ENCODE measurements at regions not wholly inside any gene's neighbourhood (a gene's known extent, or its start where the extent isn't known, plus 50 kb on each side); places are given as distances from the start of the nearest gene placed in this dataset.
A peak's percentile ranks its signal among the peaks of the same experiment; 100 is the strongest.

DNA sequence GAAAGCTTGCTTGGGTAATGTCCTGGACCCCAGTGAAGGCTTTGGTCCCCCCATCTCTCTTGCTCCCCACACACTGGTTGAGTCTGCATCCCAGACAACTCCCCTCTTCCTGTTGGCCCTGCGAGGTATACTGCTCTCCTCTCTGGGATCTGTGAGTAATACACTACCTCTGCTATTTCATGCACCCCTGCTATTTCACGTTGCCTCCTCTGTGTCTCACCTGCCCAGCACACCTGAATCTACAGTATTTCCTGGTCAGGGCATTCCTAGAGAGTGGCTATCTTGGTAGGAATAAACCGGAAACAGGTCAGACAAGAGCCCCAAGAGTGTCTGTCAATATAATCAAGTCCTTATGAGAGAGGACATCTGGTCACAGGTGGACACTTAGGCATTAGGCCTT, 114.3 kb upstream of the ODAD2 start:
- H3K4me3 ChIP-seq (ENCODE audit: low read length in 2 of 2) = no peak overlapping the region
- H3K4me1 ChIP-seq (ENCODE audit: control insufficient read depth in 1 of 2, insufficient read depth in 2 of 2, low read length in 2 of 2) = no peaks in the 10 kb centered on the region
- DNase-seq (no peak), ATAC-seq (ENCODE audit: low FRiP score) (no peak)
- 95 to 97% methylated on average over 3 of the region's 3 CpGs for WGBS, 2 donors
- intact Hi-C loops (cut with DNase I) = no loop called here
- no peak overlapping the region for H3K27ac ChIP-seq (ENCODE audit: low read depth in 1 of 2, low read length in 2 of 2)
- H3K9me3 ChIP-seq (ENCODE audit: control insufficient read depth, low read length) = no peaks in the 10 kb centered on the region
- H3K27me3 ChIP-seq (ENCODE audit: control insufficient read depth in 1 of 2, insufficient read depth in 2 of 2, low read length in 1 of 2) = no peaks in the 10 kb centered on the region
- peaks cover 0 to 2% of the 10 kb centered on the region in 2 donors for H3K36me3 ChIP-seq (ENCODE audit: control insufficient read depth in 1 of 2, insufficient read depth in 2 of 2, low read length in 1 of 2)

DNA sequence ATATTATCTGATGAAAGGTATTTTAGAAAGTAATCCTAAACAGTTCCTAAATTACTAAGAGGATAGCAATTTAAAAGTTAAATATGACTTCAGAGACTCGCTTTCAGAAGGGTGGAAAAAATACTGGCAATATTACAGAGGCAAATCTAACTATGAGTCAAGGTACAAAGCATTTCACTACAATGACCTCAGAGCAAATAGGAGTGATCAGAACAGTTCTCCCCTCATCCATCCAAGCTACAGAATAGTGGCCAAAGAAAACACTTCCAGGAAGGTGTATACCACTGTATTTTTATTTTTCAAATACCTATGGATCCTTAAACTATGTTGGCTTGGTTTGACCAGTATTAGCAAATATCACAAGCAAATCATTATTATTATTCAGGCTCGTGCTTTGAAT, 112.8 kb upstream of the ODAD2 start:
- 42 to 47% methylated on average over 2 of the region's 2 CpGs for WGBS, 2 donors
- Histone ChIP-seq H3K27me3 (ENCODE audit: control insufficient read depth in 1 of 2, insufficient read depth in 2 of 2, low read length in 1 of 2) (no peaks in the 10 kb centered on the region), H3K4me1 (ENCODE audit: control insufficient read depth in 1 of 2, insufficient read depth in 2 of 2, low read length in 2 of 2) (no peaks in the 10 kb centered on the region), H3K27ac (ENCODE audit: low read depth in 1 of 2, low read length in 2 of 2) (peak overlapping the region in 1 of 2 donors; percentile 24), H3K9me3 (ENCODE audit: control insufficient read depth, low read length) (no peaks in the 10 kb centered on the region), H3K4me3 (ENCODE audit: low read length in 2 of 2) (no peak overlapping the region), H3K36me3 (ENCODE audit: control insufficient read depth in 1 of 2, insufficient read depth in 2 of 2, low read length in 1 of 2) (peaks cover 0 to 2% of the 10 kb centered on the region in 2 donors)
- DNase-seq = no peak
- ATAC-seq (ENCODE audit: low FRiP score) = no peak
- intact Hi-C loops (cut with DNase I) = no loop called here

DNA sequence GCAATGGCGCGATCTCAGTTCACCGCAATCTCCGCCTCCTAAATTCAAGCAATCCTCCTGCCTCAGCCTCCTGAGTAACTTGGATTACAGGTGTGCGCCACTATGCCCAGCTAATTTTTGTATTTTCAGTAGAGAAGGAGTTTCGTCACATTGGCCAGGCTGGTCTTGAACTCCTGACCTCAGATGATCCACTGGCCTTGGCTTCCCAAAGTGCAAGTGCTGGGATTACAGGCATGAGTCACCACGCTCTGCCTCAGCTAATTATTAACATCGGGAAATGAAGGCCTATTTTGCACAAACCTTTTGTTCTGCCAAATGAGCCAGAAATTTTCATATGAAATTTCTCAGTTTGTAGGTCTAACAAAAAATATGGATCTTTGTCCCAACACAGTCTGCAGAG, 106.7 kb upstream of the ODAD2 start:
- no peak overlapping the region for H3K27ac ChIP-seq (ENCODE audit: low read depth in 1 of 2, low read length in 2 of 2)
- H3K4me1 ChIP-seq (ENCODE audit: control insufficient read depth in 1 of 2, insufficient read depth in 2 of 2, low read length in 2 of 2) = no peaks in the 10 kb centered on the region
- peaks cover 0 to 4% of the 10 kb centered on the region in 2 donors for H3K36me3 ChIP-seq (ENCODE audit: control insufficient read depth in 1 of 2, insufficient read depth in 2 of 2, low read length in 1 of 2)
- DNase-seq (no peak), ATAC-seq (ENCODE audit: low FRiP score) (no peak)
- intact Hi-C loops (cut with DNase I) = no loop called here
- no peak overlapping the region for H3K4me3 ChIP-seq (ENCODE audit: low read length in 2 of 2)
- WGBS, 2 donors = 86 to 87% methylated on average over 8 of the region's 8 CpGs
- peaks cover 1% of the 10 kb centered on the region for H3K9me3 ChIP-seq (ENCODE audit: control insufficient read depth, low read length)
- H3K27me3 ChIP-seq (ENCODE audit: control insufficient read depth in 1 of 2, insufficient read depth in 2 of 2, low read length in 1 of 2) = no peaks in the 10 kb centered on the region

DNA sequence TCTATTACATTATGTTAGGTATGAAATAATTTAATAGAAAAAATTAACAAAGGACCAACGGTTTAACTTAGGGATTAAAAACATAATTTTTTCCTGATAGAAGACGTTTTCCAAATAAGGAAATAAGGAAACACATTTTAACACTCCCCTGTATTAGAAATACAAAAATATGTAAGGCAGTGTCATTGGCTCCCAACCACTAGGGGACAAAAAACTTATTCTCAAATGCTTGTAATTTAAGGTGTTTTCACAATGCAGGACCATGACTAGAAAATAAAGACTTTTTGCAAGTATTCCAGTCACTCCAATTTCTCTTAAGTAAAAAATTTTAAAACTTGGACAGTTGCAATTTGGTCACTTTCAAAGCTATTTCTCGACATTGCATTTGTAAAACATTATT, 98.8 kb upstream of the ODAD2 start:
- intact Hi-C loops (cut with DNase I) = no loop called here
- Histone ChIP-seq H3K4me3 (ENCODE audit: low read length in 2 of 2) (no peak overlapping the region), H3K4me1 (ENCODE audit: control insufficient read depth in 1 of 2, insufficient read depth in 2 of 2, low read length in 2 of 2) (no peaks in the 10 kb centered on the region), H3K27me3 (ENCODE audit: control insufficient read depth in 1 of 2, insufficient read depth in 2 of 2, low read length in 1 of 2) (no peaks in the 10 kb centered on the region), H3K9me3 (ENCODE audit: control insufficient read depth, low read length) (no peaks in the 10 kb centered on the region), H3K27ac (ENCODE audit: low read depth in 1 of 2, low read length in 2 of 2) (no peak overlapping the region), H3K36me3 (ENCODE audit: control insufficient read depth in 1 of 2, insufficient read depth in 2 of 2, low read length in 1 of 2) (no peaks in the 10 kb centered on the region)
- DNase-seq (no peak), ATAC-seq (ENCODE audit: low FRiP score) (no peak)
- 86 to 90% methylated on average over 3 of the region's 3 CpGs for WGBS, 2 donors

DNA sequence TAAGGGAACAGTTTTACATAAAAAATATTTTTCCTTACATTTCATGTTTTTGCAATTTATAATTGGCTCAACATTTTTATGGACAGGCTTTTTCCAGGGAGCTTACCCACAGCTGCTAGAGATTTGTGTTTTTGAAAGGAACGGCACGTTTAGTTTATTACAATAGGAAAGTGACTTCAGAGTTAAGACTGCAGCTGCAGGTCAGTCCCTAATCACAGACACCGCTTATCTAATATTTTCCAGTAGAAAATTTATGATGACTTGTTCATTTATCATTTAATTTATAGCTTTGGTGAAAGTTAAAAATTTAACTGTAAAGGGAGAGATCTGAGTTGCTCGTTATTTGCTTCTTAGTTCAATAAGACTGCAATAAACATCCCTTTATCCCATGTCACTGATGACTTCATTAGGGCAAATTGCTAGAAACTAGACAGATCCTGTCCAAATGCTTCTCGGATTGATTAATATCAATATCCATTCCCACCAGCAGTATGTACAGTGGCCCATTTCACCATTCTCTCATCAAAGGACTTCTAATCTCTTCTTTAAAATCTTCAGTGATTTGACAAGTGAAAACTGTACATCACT, 97.0 kb upstream of the ODAD2 start:
- Histone ChIP-seq H3K4me1 (ENCODE audit: control insufficient read depth in 1 of 2, insufficient read depth in 2 of 2, low read length in 2 of 2) (no peaks in the 10 kb centered on the region), H3K36me3 (ENCODE audit: control insufficient read depth in 1 of 2, insufficient read depth in 2 of 2, low read length in 1 of 2) (no peaks in the 10 kb centered on the region), H3K27ac (ENCODE audit: low read depth in 1 of 2, low read length in 2 of 2) (no peak overlapping the region), H3K27me3 (ENCODE audit: control insufficient read depth in 1 of 2, insufficient read depth in 2 of 2, low read length in 1 of 2) (no peaks in the 10 kb centered on the region), H3K9me3 (ENCODE audit: control insufficient read depth, low read length) (no peaks in the 10 kb centered on the region), H3K4me3 (ENCODE audit: low read length in 2 of 2) (no peak overlapping the region)
- DNase-seq (no peak), ATAC-seq (ENCODE audit: low FRiP score) (no peak)
- 50 to 66% methylated on average over 5 of the region's 5 CpGs for WGBS, 2 donors
- intact Hi-C loops (cut with DNase I) = no loop called here

DNA sequence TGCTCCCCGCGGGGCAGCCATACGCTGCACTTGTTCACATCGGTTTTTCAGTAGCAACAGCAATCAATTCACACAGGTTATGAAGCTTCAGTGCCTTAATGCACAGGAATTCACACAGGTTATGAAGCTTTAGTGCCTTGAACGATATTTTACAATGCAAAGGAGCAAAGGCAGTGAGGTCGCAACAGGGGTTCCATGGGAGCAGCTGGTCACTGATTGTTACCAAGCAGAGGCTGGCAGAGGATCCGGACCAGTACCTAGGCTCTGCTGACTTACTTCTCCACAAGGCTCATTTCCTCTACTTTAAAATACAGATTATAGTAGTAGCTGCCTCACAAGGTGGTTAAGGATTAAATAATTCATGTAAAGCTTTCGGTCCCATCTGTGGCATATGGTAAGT, 95.2 kb upstream of the ODAD2 start:
- H3K36me3 ChIP-seq (ENCODE audit: control insufficient read depth in 1 of 2, insufficient read depth in 2 of 2, low read length in 1 of 2) = no peaks in the 10 kb centered on the region
- no peaks in the 10 kb centered on the region for H3K9me3 ChIP-seq (ENCODE audit: control insufficient read depth, low read length)
- no peaks in the 10 kb centered on the region for H3K4me1 ChIP-seq (ENCODE audit: control insufficient read depth in 1 of 2, insufficient read depth in 2 of 2, low read length in 2 of 2)
- DNase-seq (no peak), ATAC-seq (ENCODE audit: low FRiP score) (no peak)
- no peak overlapping the region for H3K4me3 ChIP-seq (ENCODE audit: low read length in 2 of 2)
- H3K27ac ChIP-seq (ENCODE audit: low read depth in 1 of 2, low read length in 2 of 2) = no peak overlapping the region
- 92 to 95% methylated on average over 8 of the region's 8 CpGs for WGBS, 2 donors
- H3K27me3 ChIP-seq (ENCODE audit: control insufficient read depth in 1 of 2, insufficient read depth in 2 of 2, low read length in 1 of 2) = no peaks in the 10 kb centered on the region
- intact Hi-C loops (cut with DNase I) = no loop called here

DNA sequence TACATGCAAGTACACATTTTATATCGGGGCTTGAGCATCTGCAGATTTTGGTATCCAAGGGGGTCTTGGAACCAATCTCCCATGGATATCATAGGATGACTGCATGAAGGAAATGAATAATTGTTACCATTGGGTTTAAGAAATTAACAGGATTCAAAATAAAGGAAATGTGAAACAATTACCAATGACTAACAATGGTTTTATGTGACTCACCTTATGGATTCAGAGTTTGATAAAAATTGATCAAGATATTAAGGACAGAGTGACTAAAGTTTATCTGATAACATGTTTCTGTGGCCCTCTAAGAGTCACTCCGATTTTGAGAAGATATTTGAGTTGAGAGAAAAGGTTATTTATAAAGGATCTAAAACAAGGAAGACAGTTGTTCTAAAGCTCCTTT, 93.0 kb upstream of the ODAD2 start:
- DNase-seq = no peak
- intact Hi-C loops (cut with DNase I) = no loop called here
- Histone ChIP-seq H3K36me3 (ENCODE audit: control insufficient read depth in 1 of 2, insufficient read depth in 2 of 2, low read length in 1 of 2) (peaks cover 0 to 6% of the 10 kb centered on the region in 2 donors), H3K9me3 (ENCODE audit: control insufficient read depth, low read length) (no peaks in the 10 kb centered on the region), H3K27me3 (ENCODE audit: control insufficient read depth in 1 of 2, insufficient read depth in 2 of 2, low read length in 1 of 2) (no peaks in the 10 kb centered on the region), H3K4me3 (ENCODE audit: low read length in 2 of 2) (no peak overlapping the region), H3K27ac (ENCODE audit: low read depth in 1 of 2, low read length in 2 of 2) (no peak overlapping the region), H3K4me1 (ENCODE audit: control insufficient read depth in 1 of 2, insufficient read depth in 2 of 2, low read length in 2 of 2) (no peaks in the 10 kb centered on the region)
- no peak for ATAC-seq (ENCODE audit: low FRiP score)
- WGBS, 2 donors = 93 to 96% methylated on average over 2 of the region's 2 CpGs

DNA sequence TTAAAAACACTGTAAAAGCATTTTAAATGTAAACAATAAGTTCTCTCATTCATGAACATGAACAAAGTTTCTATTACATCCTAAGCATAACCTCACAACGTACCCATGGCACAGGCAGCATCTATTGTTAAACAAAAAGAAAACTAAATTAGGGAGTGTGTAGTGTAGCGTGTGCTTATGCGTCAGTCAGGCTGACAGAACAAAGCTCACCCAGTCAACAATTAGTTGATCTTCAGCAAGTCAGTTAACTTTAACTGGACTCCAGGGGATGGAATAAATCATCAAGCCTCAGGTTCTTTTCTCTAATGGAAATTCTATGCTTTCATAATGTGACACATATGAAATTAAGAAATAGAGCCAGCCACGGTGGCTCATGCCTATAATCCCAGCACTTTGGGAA, 91.6 kb upstream of the ODAD2 start:
- H3K9me3 ChIP-seq (ENCODE audit: control insufficient read depth, low read length) = no peaks in the 10 kb centered on the region
- DNase-seq (no peak), ATAC-seq (ENCODE audit: low FRiP score) (no peak)
- intact Hi-C loops (cut with DNase I) = no loop called here
- H3K27me3 ChIP-seq (ENCODE audit: control insufficient read depth in 1 of 2, insufficient read depth in 2 of 2, low read length in 1 of 2) = no peaks in the 10 kb centered on the region
- no peak overlapping the region for H3K27ac ChIP-seq (ENCODE audit: low read depth in 1 of 2, low read length in 2 of 2)
- peaks cover 0 to 10% of the 10 kb centered on the region in 2 donors for H3K36me3 ChIP-seq (ENCODE audit: control insufficient read depth in 1 of 2, insufficient read depth in 2 of 2, low read length in 1 of 2)
- 94 to 98% methylated on average over 4 of the region's 4 CpGs for WGBS, 2 donors
- H3K4me1 ChIP-seq (ENCODE audit: control insufficient read depth in 1 of 2, insufficient read depth in 2 of 2, low read length in 2 of 2) = no peaks in the 10 kb centered on the region
- no peak overlapping the region for H3K4me3 ChIP-seq (ENCODE audit: low read length in 2 of 2)

DNA sequence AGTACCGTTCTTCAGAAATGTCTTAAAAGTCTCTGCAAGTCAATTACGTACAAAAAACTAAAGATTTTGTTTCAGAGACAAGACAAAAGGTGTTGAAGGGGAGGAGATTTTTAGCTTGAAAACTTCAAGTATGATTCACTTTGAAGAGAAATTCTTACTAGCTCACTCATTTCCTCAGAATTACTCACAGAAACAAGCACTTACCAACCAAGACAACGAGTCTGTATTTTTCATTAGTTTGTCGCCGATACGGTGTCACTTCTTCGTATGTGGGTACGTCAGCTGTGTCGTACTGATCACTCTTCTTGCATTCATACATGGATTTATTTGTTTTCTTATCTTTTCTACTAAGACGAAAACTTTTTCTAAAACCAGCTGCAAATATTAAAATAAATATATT, 90.6 kb upstream of the ODAD2 start:
- ATAC-seq (ENCODE audit: low FRiP score) (no peak), DNase-seq (no peak)
- Histone ChIP-seq H3K4me3 (ENCODE audit: low read length in 2 of 2) (no peak overlapping the region), H3K4me1 (ENCODE audit: control insufficient read depth in 1 of 2, insufficient read depth in 2 of 2, low read length in 2 of 2) (no peaks in the 10 kb centered on the region), H3K27ac (ENCODE audit: low read depth in 1 of 2, low read length in 2 of 2) (no peak overlapping the region), H3K36me3 (ENCODE audit: control insufficient read depth in 1 of 2, insufficient read depth in 2 of 2, low read length in 1 of 2) (peaks cover 0 to 10% of the 10 kb centered on the region in 2 donors), H3K9me3 (ENCODE audit: control insufficient read depth, low read length) (no peaks in the 10 kb centered on the region), H3K27me3 (ENCODE audit: control insufficient read depth in 1 of 2, insufficient read depth in 2 of 2, low read length in 1 of 2) (no peaks in the 10 kb centered on the region)
- intact Hi-C loops (cut with DNase I) = no loop called here
- 87 to 88% methylated on average over 10 of the region's 10 CpGs for WGBS, 2 donors

All from aorta (tissue), 5 donors.